ENCODE measurements at regions not wholly inside any gene's neighbourhood (a gene's known extent, or its start where the extent isn't known, plus 50 kb on each side); places are given as distances from the start of the nearest gene placed in this dataset.
A peak's percentile ranks its signal among the peaks of the same experiment; 100 is the strongest.

- FAIRE-seq: no peak
- Mint-ChIP-seq H3K4me1 (ENCODE audit: low read depth, unreplicated experiment) (no peaks in the 10 kb centered on the region), H3K36me3 (ENCODE audit: low read depth, unreplicated experiment) (no peaks in the 10 kb centered on the region), H3K9me3 (ENCODE audit: unreplicated experiment) (peaks cover 6% of the 10 kb centered on the region), H3K27ac (ENCODE audit: unreplicated experiment) (no peak overlapping the region), H3K27me3 (ENCODE audit: low read depth, unreplicated experiment) (peaks cover 4% of the 10 kb centered on the region), H3K4me3 (ENCODE audit: unreplicated experiment) (no peak overlapping the region)
- Histone ChIP-seq H3K4me3 (ENCODE audit: insufficient read depth, low read depth, low read length) (no peak overlapping the region), H3K4me2 (ENCODE audit: low read length) (no peak overlapping the region), H3K27ac (ENCODE audit: low read depth, low read length) (no peak overlapping the region), H3K9me3 (ENCODE audit: insufficient read depth, low read depth, low read length) (peaks cover 5% of the 10 kb centered on the region), H3K27me3 (ENCODE audit: insufficient read depth, low read length) (no peaks in the 10 kb centered on the region), H3K79me2 (ENCODE audit: insufficient read depth, low read length) (no peaks in the 10 kb centered on the region), H4K20me1 (ENCODE audit: insufficient read depth, low read length) (no peaks in the 10 kb centered on the region), H3K4me1 (ENCODE audit: insufficient read depth, low read length) (no peaks in the 10 kb centered on the region), H3K9ac (ENCODE audit: low read length) (no peak overlapping the region), H2AFZ (ENCODE audit: low read depth, low read length) (no peak overlapping the region), H3K36me3 (ENCODE audit: insufficient read depth, low read length) (no peaks in the 10 kb centered on the region)
- TF ChIP-seq EZH2 (IDR thresholded peaks at IDR 0.05; ENCODE audit: insufficient read depth, low read length) (no peak), CTCF (IDR thresholded peaks at IDR 0.05; ENCODE audit: insufficient read depth, low read depth, low read length) (no peak)
- DNase-seq (ENCODE audit: low read depth): no peak
Observed at GRCh38 chr2:66317268-66317890, 117.5 kb upstream of the MEIS1 start.

- DNase-seq (ENCODE audit: low read depth) (no peak), FAIRE-seq (no peak)
- Histone ChIP-seq H4K20me1 (ENCODE audit: insufficient read depth, low read length) (no peaks in the 10 kb centered on the region), H3K79me2 (ENCODE audit: insufficient read depth, low read length) (no peaks in the 10 kb centered on the region), H3K9ac (ENCODE audit: low read length) (no peak overlapping the region), H3K4me2 (ENCODE audit: low read length) (no peak overlapping the region), H2AFZ (ENCODE audit: low read depth, low read length) (no peak overlapping the region), H3K27ac (ENCODE audit: low read depth, low read length) (no peak overlapping the region), H3K4me3 (ENCODE audit: insufficient read depth, low read depth, low read length) (no peak overlapping the region), H3K9me3 (ENCODE audit: insufficient read depth, low read depth, low read length) (no peaks in the 10 kb centered on the region), H3K4me1 (ENCODE audit: insufficient read depth, low read length) (no peaks in the 10 kb centered on the region), H3K36me3 (ENCODE audit: insufficient read depth, low read length) (no peaks in the 10 kb centered on the region), H3K27me3 (ENCODE audit: insufficient read depth, low read length) (no peaks in the 10 kb centered on the region)
- Mint-ChIP-seq H3K27me3 (ENCODE audit: low read depth, unreplicated experiment) (no peaks in the 10 kb centered on the region), H3K36me3 (ENCODE audit: low read depth, unreplicated experiment) (no peaks in the 10 kb centered on the region), H3K27ac (ENCODE audit: unreplicated experiment) (no peak overlapping the region), H3K4me3 (ENCODE audit: unreplicated experiment) (no peak overlapping the region), H3K9me3 (ENCODE audit: unreplicated experiment) (no peaks in the 10 kb centered on the region), H3K4me1 (ENCODE audit: low read depth, unreplicated experiment) (peaks cover 2% of the 10 kb centered on the region)
- TF ChIP-seq CTCF (IDR thresholded peaks at IDR 0.05; ENCODE audit: insufficient read depth, low read depth, low read length): no peak
- no peak for TF ChIP-seq EZH2 (IDR thresholded peaks at IDR 0.05; ENCODE audit: insufficient read depth, low read length)
Observed at GRCh38 chr2:66306483-66306882, 128.4 kb upstream of the MEIS1 start.

GRCh38 chr2:66305718-66306117, 129.2 kb upstream of the MEIS1 start:
- no peak overlapping the region for H3K27ac Mint-ChIP-seq (ENCODE audit: unreplicated experiment)
- H3K9me3 Mint-ChIP-seq (ENCODE audit: unreplicated experiment): no peaks in the 10 kb centered on the region
- Histone ChIP-seq H3K9me3 (ENCODE audit: insufficient read depth, low read depth, low read length) (no peaks in the 10 kb centered on the region), H4K20me1 (ENCODE audit: insufficient read depth, low read length) (no peaks in the 10 kb centered on the region), H3K4me3 (ENCODE audit: insufficient read depth, low read depth, low read length) (no peak overlapping the region), H2AFZ (ENCODE audit: low read depth, low read length) (no peak overlapping the region), H3K27ac (ENCODE audit: low read depth, low read length) (no peak overlapping the region), H3K27me3 (ENCODE audit: insufficient read depth, low read length) (no peaks in the 10 kb centered on the region), H3K36me3 (ENCODE audit: insufficient read depth, low read length) (no peaks in the 10 kb centered on the region), H3K4me1 (ENCODE audit: insufficient read depth, low read length) (no peaks in the 10 kb centered on the region), H3K4me2 (ENCODE audit: low read length) (no peak overlapping the region), H3K79me2 (ENCODE audit: insufficient read depth, low read length) (no peaks in the 10 kb centered on the region), H3K9ac (ENCODE audit: low read length) (no peak overlapping the region)
- H3K4me1 Mint-ChIP-seq (ENCODE audit: low read depth, unreplicated experiment): peaks cover 4% of the 10 kb centered on the region
- no peak overlapping the region for H3K4me3 Mint-ChIP-seq (ENCODE audit: unreplicated experiment)
- no peaks in the 10 kb centered on the region for H3K36me3 Mint-ChIP-seq (ENCODE audit: low read depth, unreplicated experiment)
- FAIRE-seq (no peak), DNase-seq (ENCODE audit: low read depth) (peak; percentile 1)
- no peaks in the 10 kb centered on the region for H3K27me3 Mint-ChIP-seq (ENCODE audit: low read depth, unreplicated experiment)
- TF ChIP-seq CTCF (IDR thresholded peaks at IDR 0.05; ENCODE audit: insufficient read depth, low read depth, low read length) (no peak), EZH2 (IDR thresholded peaks at IDR 0.05; ENCODE audit: insufficient read depth, low read length) (no peak)
